IMR-90 (cell line): ENCODE measurements at regions not wholly inside any gene's neighbourhood (a gene's known extent, or its start where the extent isn't known, plus 50 kb on each side); places are given as distances from the start of the nearest gene placed in this dataset.

Experiments
- ATAC-seq: fragments of 200-7000 bp; cut with Tn5 transposase; 2 replicates; pipeline ENCODE4 v1.9.1; 2020; ENCODE audit warnings: low read depth, mild to moderate bottlenecking, moderate library complexity
- BruUV-seq: library from RNA; stranded (reverse); fragments of 400-500 nt; replicated peaks from 2 replicates; lab custom pipeline; 2021; lab: Mats Ljungman, UMichigan
- CTCF ChIA-PET: fragments of 300-600 bp; formaldehyde crosslinking; extraction: SDS; loops from one replicate; lab custom pipeline; 2021; ENCODE audit warnings: antibody characterized with exemption; lab: Yijun Ruan, JAX
- POLR2A ChIA-PET: fragments of 300-600 bp; sonication (Branson Sonifier 250); formaldehyde crosslinking; loops from one replicate; lab custom pipeline; 2022; ENCODE audit warnings: antibody characterized with exemption; ENCODE audit not compliant: unreplicated experiment; lab: Charles Lee
- DNase-seq: peaks from one replicate; pipeline ENCODE4 v3.0.0; 2013
- H2AFZ ChIP-seq: replicated peaks from 2 replicates; pipeline ENCODE3; 2013; ENCODE audit warnings: low read length, mild to moderate bottlenecking; ENCODE audit not compliant: poor library complexity
- H2AK5ac ChIP-seq: 2 replicates; pipeline ENCODE4 v1.6.1; 2013; ENCODE audit warnings: low read depth, low read length, inconsistent platforms
- H2AK9ac ChIP-seq: replicated peaks from 2 replicates; pipeline ENCODE3; 2013; ENCODE audit warnings: mild to moderate bottlenecking, low read depth, low read length, moderate library complexity; ENCODE audit not compliant: poor library complexity
- H2BK120ac ChIP-seq: 2 replicates; pipeline ENCODE4 v1.6.1; 2013; ENCODE audit warnings: low read depth, low read length, inconsistent platforms
- H2BK15ac ChIP-seq: 3 replicates; pipeline ENCODE4 v1.6.1; 2013; ENCODE audit warnings: low read depth, low read length, inconsistent platforms
- H2BK20ac ChIP-seq: 2 replicates; pipeline ENCODE4 v1.6.1; 2013; ENCODE audit warnings: low read depth, mild to moderate bottlenecking, inconsistent platforms, low read length, moderate library complexity
- H2BK5ac ChIP-seq: 2 replicates; pipeline ENCODE4 v1.6.1; 2013; ENCODE audit warnings: mild to moderate bottlenecking, low read depth, low read length, inconsistent platforms; ENCODE audit not compliant: poor library complexity, severe bottlenecking
- H3K14ac ChIP-seq: replicated peaks from 2 replicates; pipeline ENCODE4 v1.6.1; 2013; ENCODE audit warnings: low read depth, low read length, inconsistent platforms
- H3K18ac ChIP-seq: 2 replicates; pipeline ENCODE4 v1.6.1; 2013; ENCODE audit warnings: low read depth, low read length, control low read depth
- H3K23ac ChIP-seq: 2 replicates; pipeline ENCODE4 v1.6.1; 2013; ENCODE audit warnings: low read depth, low read length, inconsistent platforms
- H3K27ac ChIP-seq: 2 replicates; pipeline ENCODE4 v1.5.1; 2013; ENCODE audit warnings: mild to moderate bottlenecking, control low read depth, low read length; ENCODE audit not compliant: insufficient read depth
- H3K27me3 ChIP-seq: 2 replicates; pipeline ENCODE4 v1.6.1; 2013; ENCODE audit warnings: low read length; ENCODE audit not compliant: control insufficient read depth, insufficient read depth
- H3K36me3 ChIP-seq: 2 replicates; pipeline ENCODE4 v1.6.1; 2013; ENCODE audit warnings: low read length, mixed read lengths; ENCODE audit not compliant: control insufficient read depth, insufficient read depth
- H3K4ac ChIP-seq: 2 replicates; pipeline ENCODE4 v1.6.1; 2013; ENCODE audit warnings: low read depth, low read length, inconsistent platforms
- H3K4me1 ChIP-seq: 2 replicates; pipeline ENCODE4 v1.6.1; 2013; ENCODE audit warnings: low read length, mixed read lengths; ENCODE audit not compliant: control insufficient read depth, insufficient read depth
- H3K4me2 ChIP-seq: 2 replicates; pipeline ENCODE4 v1.6.1; 2013; ENCODE audit warnings: low read depth, mild to moderate bottlenecking, control low read depth, low read length, moderate library complexity
- H3K4me3 ChIP-seq: 2 replicates; pipeline ENCODE4 v1.5.1; 2013; ENCODE audit warnings: low read depth, mild to moderate bottlenecking, control low read depth, low read length, moderate library complexity; ENCODE audit not compliant: insufficient read depth
- H3K56ac ChIP-seq: 2 replicates; pipeline ENCODE4 v1.6.1; 2013; ENCODE audit warnings: low read length, inconsistent platforms; ENCODE audit not compliant: insufficient read depth; ENCODE audit errors: extremely low read depth
- H3K79me1 ChIP-seq, 2 experiments: 2 replicates each; pipeline ENCODE4 v1.6.1; 2013; ENCODE audit warnings: low read length in 2 of 2, inconsistent platforms in 1 of 2, low read depth in 1 of 2
- H3K9ac ChIP-seq: 2 replicates; pipeline ENCODE4 v1.6.1; 2013; ENCODE audit warnings: low read depth, low read length, control low read depth
- H3K9me1 ChIP-seq: 2 replicates; pipeline ENCODE4 v1.6.1; 2013; ENCODE audit warnings: low read length, inconsistent platforms; ENCODE audit not compliant: insufficient read depth
- H3K9me3 ChIP-seq: 2 replicates; pipeline ENCODE4 v1.6.1; 2013; ENCODE audit warnings: low read length; ENCODE audit not compliant: control insufficient read depth, insufficient read depth
- H4K20me1 ChIP-seq: 2 replicates; pipeline ENCODE4 v1.6.1; 2013; ENCODE audit warnings: low read length, inconsistent platforms; ENCODE audit not compliant: insufficient read depth
- H4K5ac ChIP-seq: 2 replicates; pipeline ENCODE4 v1.6.1; 2013; ENCODE audit warnings: mild to moderate bottlenecking, low read depth, low read length, control low read depth
- H4K8ac ChIP-seq, 2 experiments: 2 replicates each; pipeline ENCODE4 v1.6.1; 2013; ENCODE audit warnings: low read depth in 2 of 2, low read length in 2 of 2, control low read depth in 1 of 2, inconsistent platforms in 1 of 2
- H4K91ac ChIP-seq: 2 replicates; pipeline ENCODE4 v1.6.1; 2013; ENCODE audit warnings: low read depth, low read length, inconsistent platforms; ENCODE audit not compliant: insufficient read depth
- BHLHE40 ChIP-seq: fragments of 150-350 bp; IDR thresholded peaks from 2 replicates; pipeline ENCODE4 v1.6.1; 2016; ENCODE audit warnings: mild to moderate bottlenecking, low read depth, low read length
- CEBPB ChIP-seq: IDR thresholded peaks from 2 replicates; pipeline ENCODE4 v1.6.1; 2012; ENCODE audit warnings: low read depth, low read length, improper control_type of control experiment
- CHD1 ChIP-seq: IDR thresholded peaks from 2 replicates; pipeline ENCODE4 v1.6.1; 2012; ENCODE audit warnings: low read depth, low read length, improper control_type of control experiment
- MAZ ChIP-seq: IDR thresholded peaks from 2 replicates; pipeline ENCODE4 v1.6.1; 2012; ENCODE audit warnings: low read depth, mild to moderate bottlenecking, low read length, improper control_type of control experiment, moderate library complexity, borderline replicate concordance
- MXI1 ChIP-seq: IDR thresholded peaks from 2 replicates; pipeline ENCODE4 v1.6.1; 2012; ENCODE audit warnings: low read depth, mild to moderate bottlenecking, low read length, moderate library complexity, borderline replicate concordance
- NFE2L2 ChIP-seq: fragments of 150-350 bp; IDR thresholded peaks from 2 replicates; pipeline ENCODE4 v1.6.1; 2016; ENCODE audit warnings: low read depth, mild to moderate bottlenecking, low read length
- RCOR1 ChIP-seq: IDR thresholded peaks from 2 replicates; pipeline ENCODE4 v1.6.1; 2012; ENCODE audit warnings: mild to moderate bottlenecking, low read length, improper control_type of control experiment; ENCODE audit not compliant: insufficient replicate concordance
- SMC3 ChIP-seq: fragments of 150-350 bp; IDR thresholded peaks from 2 replicates; pipeline ENCODE4 v1.6.1; 2016; ENCODE audit warnings: low read depth, mild to moderate bottlenecking, antibody characterized with exemption, low read length, moderate library complexity
- WGBS, 2 experiments: methylation state at CpG; one replicate each; pipeline versions ENCODE4 v1.1.5 to v1.1.7; 2013; ENCODE audit warnings: missing lambda C conversion rate in 2 of 2; ENCODE audit not compliant: insufficient read length in 1 of 2; ENCODE audit errors: extremely low coverage in 2 of 2; 5-methylcytosine and 5-hydroxymethylcytosine counted together
- dilution Hi-C: fragments of 300-500 bp; cut with HindIII; formaldehyde crosslinking; loops from one replicate; pipeline ENCODE4 v1.14.3; 2018; ENCODE audit warnings: low sequenced_read_pairs; ENCODE audit not compliant: unreplicated experiment
- in situ Hi-C: fragments of 300-500 bp; cut with MboI; formaldehyde crosslinking; loops from 3 replicates; pipeline ENCODE4 v1.14.3; 2019; ENCODE audit warnings: low sequenced_read_pairs, inconsistent platforms, mixed read lengths
- intact Hi-C: fragments of 100-400 bp; cut with micrococcal nuclease; formaldehyde crosslinking; loops from 2 replicates; pipeline ENCODE4 v1.10.0; 2022

- Histone ChIP-seq H3K9ac (no peak overlapping the region), H3K36me3 (no peaks in the 10 kb centered on the region), H3K27ac (peak overlapping the region; percentile 67; the same call in 1 of the 2 replicates), H3K79me1 (no peaks in the 10 kb centered on the region), H2BK5ac (peak overlapping the region; percentile 70), H4K91ac (peak overlapping the region; percentile 65; the same call in 1 of the 2 replicates), H3K4me1 (peaks cover 8% of the 10 kb centered on the region), H3K9me1 (0 out of 2 replicates have a peak, but pooled peaks cover 3% of the 10 kb centered on the region), H3K56ac (peak overlapping the region; percentile 67; the same call in 1 of the 2 replicates), H2AFZ (no peak overlapping the region), H3K18ac (peak overlapping the region; percentile 89), H2AK9ac (no peak overlapping the region), H3K4me2 (peak overlapping the region; percentile 55; the same call in 1 of the 2 replicates), H2BK15ac (peak overlapping the region; percentile 82; the same call in 2 of the 3 replicates), H2BK120ac (peak overlapping the region; percentile 96), H2BK20ac (peak overlapping the region; percentile 83), H3K4ac (peak overlapping the region; percentile 87), H2AK5ac (peak overlapping the region; percentile 71), H3K9me3 (no peaks in the 10 kb centered on the region), H4K20me1 (no peaks in the 10 kb centered on the region), H3K23ac (peak overlapping the region; percentile 79), H4K5ac (peak overlapping the region; percentile 66), H3K4me3 (no peak overlapping the region), H4K8ac (peak overlapping the region in 1 of 2 experiments; percentile 85; a peak in 2 of 4 replicates), H3K27me3 (no peaks in the 10 kb centered on the region), H3K14ac (peak overlapping the region; percentile 18; the same call in 1 of the 2 replicates)
- in situ Hi-C loops (no loop called here), dilution Hi-C loops (no loop called here), intact Hi-C loops (no loop called here)
- no peak for TF ChIP-seq MXI1
- no peak for TF ChIP-seq CEBPB
- no peak for TF ChIP-seq BHLHE40
- TF ChIP-seq RCOR1, result no peak
- no peak for TF ChIP-seq MAZ
- no peak for TF ChIP-seq NFE2L2
- TF ChIP-seq CHD1, result no peak
- no peak for TF ChIP-seq SMC3
- ATAC-seq (peak; percentile 89), DNase-seq (peak; percentile 71)
- BruUV-seq, result no TSS peak
- 83% methylated on average over 2 of the region's 5 CpGs; no CpG with 5 or more reads in 1 of the 2 experiments for WGBS, 2 experiments
- POLR2A ChIA-PET, result no interaction called here
- CTCF ChIA-PET, result interaction anchor here (0.7 kb wide), 1 partner anchor 30 kb away, joined by 3 read pairs; no protein-coding TSS in a partner anchor
Measured at GRCh38 chr5:92633875-92634487, 947.0 kb downstream of the NR2F1-AS1 start.
